ENCODE measurements at regions not wholly inside any gene's neighbourhood (a gene's known extent, or its start where the extent isn't known, plus 50 kb on each side); places are given as distances from the start of the nearest gene placed in this dataset.
A peak's percentile ranks its signal among the peaks of the same experiment; 100 is the strongest.

DNA sequence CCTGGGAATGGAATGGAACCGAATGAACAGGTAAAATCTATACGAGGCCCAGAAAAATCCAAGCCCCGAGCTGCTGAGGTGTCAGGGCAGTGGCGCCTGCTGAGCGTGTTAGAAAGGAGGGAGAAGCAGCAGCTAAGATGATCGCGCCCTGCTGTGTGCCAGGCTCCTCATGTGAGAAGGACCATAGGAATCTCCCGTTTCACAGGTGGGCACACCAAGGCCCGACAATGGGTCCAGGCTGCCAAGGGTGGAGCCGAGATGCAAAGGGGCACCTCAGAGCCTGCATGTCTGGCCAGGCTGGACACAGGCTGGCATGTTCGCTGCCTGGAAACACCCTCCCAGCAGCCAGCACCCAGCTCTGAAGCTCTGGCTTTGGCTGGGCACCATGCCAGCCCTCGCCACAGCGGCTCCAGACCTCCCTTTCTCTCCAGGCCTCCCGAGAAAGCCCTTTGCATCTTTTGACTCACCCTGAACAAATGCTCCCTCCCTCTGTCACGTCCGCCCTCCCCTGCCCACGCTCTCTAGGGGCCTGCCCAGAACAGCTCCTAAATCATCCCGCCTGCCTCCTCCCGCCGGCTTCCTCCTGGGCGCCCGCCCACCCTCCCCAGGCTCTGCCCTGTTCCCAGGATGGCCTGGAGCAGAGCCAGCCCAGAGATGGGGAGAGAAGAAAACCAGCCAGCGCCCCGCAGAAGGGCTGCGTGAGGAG, 217.8 kb upstream of the GSE1 start:
- intact Hi-C loops (cut with micrococcal nuclease) = no loop called here
- DNase-seq (peak; percentile 78), ATAC-seq (peak; percentile 66)

DNA sequence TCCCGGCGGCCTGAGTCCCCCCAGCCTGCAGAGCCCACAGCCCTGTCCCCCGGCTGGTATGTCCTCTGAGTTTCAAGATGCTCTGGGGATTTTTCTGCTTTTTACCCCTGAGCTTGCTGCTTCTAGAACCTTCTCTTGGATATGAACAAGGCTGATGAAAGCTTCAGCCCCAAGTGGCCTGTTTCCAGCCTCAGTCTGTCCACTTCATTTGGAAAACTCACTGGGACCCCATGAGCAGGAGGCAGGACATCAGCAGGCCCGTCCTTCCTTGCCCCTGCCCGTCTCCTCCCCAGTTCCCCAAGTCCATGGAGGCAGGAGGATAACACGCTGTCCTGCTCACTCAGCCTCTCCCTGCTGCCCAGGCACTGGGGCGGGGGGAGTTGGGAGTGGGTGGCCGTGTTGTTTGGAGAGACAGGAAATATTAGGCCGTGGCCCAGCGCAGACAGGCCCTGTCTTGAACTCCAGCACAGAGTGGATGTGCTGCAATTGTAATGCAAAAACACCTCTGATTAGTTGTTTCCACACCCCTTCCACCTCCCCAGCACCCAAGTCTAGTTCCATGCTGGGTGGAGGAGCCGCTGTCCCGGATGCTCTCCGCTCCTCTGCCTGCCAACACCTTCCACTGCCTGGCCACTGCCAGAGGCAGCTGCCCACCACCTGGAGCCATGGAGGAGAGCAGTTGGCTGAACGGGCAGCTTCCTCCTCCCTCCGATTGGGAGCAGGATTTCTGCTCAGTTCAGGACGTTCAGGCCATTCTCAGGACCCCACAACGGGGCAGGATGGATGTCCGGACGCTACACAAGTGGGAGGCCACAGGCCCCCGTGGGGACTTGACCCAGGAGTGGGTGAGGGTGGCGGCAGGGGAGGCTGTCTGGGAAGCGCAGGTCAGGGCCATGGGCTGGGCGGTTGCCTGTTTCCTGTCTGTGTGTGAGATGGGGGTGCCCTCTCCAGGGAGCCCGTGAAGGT, 216.9 kb upstream of the GSE1 start:
- DNase-seq (peak; percentile 52), ATAC-seq (peak; percentile 7)
- intact Hi-C loops (cut with micrococcal nuclease) = no loop called here

DNA sequence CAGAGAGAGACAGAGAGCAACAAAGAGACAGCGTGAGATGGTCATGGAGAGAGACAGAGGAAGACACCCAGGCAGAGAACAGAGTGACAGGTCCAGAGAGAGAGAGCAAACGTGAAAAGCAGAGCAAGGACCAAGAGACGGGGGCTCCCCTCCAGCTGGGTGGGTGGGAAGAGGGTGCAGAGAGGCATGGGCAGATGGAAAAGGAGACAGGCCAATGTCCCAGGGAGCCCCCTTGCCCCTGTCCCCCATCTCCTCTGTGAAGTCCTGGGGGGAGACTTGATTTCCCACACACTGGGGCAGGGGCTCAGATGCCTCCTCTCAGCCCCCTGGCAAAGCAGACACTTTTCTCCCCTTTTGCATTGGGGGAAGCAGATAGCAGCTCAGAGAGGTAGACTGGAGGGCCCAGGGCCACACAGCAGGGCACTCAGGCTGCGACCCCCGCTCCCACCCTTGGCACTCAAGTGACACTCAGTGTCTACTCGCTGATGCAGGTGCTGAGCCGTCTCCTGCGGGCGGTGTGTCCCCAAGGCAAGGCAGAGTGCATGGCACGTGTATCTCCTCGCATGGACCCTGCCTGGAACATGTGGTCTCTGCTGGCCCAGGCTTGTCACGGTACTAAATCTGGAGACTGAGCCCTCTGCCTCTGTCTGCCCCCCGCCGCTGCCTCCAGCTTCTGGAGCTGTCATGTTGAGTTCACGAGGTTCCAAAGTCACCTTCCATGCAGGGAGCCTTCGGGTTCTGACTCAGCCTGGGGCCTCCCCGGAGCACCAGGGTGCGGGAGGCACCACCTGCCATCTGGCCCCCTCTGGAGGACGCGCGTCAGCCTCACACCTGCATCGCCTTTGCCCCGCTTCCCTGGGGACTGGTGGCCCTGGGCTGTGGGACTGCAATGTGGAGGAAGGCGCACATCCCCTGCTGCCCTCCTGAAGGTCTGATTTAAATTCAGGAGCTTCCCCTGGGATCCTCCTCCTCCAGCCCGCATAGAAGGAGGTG, 215.9 kb upstream of the GSE1 start:
- peak; percentile 22 for DNase-seq
- intact Hi-C loops (cut with micrococcal nuclease) = no loop called here
- ATAC-seq = no peak

DNA sequence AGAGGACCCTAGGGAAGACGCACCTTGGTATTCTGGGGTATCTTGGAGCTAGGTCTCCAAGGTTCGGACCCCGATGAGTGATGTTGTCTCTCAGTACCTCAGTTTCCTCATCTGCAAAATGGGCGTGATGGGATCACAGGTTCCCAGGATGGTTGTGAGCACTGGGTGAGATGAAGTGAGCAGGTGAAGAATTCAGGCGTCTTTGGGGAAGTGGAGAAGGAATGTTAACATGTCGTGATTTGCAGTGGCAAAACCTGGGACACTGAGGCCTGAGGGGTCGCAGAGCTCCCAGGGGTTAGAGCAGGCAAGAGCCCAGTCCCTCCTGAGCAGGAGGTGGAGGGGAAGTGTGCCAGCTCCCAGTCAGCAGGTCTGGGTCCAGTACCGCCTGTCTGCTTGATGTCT, 215.1 kb upstream of the GSE1 start:
- intact Hi-C loops (cut with micrococcal nuclease) = no loop called here
- DNase-seq = peak; percentile 14
- ATAC-seq = no peak

DNA sequence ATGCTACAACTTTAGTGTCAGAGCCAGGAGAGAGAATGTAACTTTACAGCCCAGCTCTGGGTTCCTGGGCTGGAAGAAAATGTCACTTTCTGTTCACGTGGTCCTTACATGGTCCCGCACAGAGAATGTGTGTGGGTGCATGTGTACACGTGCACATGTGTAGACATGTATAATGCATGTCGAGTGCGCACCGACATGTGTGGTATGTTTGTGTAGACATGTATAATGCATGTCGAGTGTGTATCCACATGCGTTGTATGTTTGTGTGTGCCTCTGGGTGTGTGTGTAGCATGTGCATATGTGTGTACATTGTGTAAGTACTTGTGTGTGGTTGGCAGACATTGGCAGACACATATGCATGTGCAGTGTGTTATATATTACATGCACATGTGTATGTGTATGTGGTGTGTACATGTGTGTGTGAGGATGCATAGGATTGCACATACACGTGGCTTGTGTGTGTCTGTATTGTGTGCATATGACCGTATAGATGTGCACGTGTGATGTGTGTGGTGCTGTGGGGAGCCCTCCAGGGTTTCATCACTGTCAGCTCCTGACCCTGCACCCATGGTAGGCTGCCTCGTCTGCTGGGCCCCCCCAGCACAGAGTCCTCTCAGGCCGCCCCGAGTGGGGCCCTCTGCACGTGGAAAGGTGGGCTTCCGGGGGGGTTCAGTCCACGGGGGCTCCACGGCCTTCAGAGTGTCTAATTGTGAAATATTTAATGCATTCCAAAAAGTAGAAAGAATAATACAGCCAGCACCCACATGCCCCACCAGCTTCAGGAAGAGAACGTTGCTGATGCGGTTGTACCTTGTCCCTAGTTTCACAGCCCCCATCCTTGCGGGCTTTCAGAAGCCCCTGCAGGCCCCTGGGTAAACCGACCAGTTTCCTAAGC, 214.2 kb upstream of the GSE1 start:
- intact Hi-C loops (cut with micrococcal nuclease) = no loop called here
- ATAC-seq = no peak
- DNase-seq = peak; percentile 7

DNA sequence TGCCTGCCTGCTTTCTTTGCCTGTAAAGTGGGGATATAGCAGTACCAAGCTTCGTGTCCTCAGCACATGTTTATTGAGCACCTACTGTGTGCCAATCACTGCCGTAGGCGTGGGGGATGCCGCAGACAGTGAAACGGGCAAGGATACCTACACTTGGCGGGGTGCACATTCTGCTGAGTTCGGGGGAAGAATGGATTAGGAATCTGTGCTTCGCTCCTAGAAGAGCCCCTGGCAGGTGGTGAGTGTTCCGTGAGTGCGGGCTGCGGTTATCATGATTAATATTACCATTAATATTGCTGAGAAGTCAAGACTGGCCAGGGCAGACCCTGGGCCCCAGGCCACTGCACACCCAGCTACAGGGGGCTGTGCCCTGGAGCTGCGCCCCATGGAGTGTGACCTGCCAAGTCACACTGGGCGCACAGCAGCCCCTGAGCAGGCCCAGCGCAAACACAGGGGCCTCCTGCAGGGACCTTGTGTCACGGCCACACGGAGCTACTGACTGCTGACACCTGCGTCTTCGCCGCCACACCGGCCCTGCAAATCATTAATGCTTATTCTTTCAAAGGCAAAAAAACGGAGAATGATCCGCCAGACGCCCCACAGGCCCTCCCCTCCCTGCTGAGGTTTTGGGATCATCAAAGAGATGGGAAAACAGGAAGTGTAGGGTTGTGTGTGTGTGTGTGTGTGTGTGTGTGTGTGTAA, 213.4 kb upstream of the GSE1 start:
- intact Hi-C loops (cut with micrococcal nuclease) = no loop called here
- ATAC-seq (no peak), DNase-seq (peak; percentile 27)

DNA sequence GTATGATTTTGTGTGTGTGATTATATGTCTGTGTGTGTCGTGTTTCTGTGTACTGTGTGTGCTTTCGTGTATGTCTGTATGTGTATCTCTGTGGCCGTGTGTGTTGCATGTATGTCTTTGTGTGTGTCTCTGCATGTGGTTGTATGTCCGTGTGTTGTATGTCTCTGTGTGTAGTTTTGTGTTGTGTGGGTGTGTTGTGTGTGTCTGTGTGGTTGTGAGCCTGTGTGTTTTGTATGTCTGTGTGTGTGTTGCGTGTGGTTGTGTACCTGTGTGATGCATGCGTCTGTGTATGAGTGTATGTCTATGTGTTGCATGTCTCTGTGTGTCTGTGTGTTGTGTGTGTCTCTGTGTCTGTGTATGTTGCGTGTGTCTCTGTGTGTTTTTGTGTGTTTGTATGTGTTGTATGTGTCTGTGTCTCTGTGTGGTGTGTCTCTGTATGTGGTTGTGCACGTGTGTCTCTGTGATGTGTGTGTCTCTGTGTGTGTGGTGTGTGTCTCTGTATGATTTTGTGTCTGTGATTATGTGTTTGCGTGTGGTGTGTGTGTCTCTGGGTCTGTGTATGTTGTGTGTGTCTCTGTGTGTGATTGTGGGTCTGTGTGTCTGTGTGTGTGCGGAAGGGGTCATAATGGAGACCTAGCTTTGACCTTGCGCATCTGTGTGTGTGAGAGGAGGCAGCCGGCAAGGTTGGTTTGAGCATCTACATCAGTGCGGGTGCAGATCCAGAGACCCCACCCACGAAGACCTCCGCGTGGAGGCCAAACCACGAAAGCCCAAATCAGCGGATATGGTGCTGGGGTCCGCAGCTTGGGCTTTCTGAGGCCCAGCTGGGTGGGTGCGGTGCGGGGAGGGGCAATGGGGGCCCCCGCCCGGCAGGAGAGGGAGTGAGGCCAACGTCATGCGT, 212.6 kb upstream of the GSE1 start:
- intact Hi-C loops (cut with micrococcal nuclease) = no loop called here
- ATAC-seq = no peak
- DNase-seq = peak; percentile 15

DNA sequence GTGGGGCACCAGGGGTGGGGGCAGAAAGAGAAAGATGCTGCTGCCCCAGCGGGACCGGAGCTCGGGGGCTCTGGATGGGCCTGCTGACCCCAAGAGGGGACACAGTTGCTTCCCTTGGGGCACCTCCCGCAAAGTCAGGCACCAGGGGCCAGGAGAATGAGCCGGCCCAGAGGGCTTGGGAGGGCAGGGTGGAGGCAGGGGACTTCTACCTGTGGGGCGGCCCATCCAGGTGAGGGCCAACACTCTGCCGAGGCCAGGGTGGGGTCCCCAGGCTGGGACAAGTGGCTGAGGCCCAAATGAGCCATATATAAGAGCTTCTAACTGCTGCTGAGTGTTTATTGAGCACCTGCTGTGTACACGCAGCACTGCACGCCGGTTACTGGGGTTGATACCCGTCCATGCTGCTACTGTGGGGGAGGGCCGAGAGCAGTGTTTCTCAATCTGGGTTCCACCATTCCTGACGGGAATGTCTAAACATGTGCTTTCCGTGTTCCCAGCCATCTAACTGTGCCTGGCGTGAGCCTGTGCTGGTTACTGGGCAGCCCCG, 211.7 kb upstream of the GSE1 start:
- peak; percentile 15 for DNase-seq
- ATAC-seq = no peak
- intact Hi-C loops (cut with micrococcal nuclease) = no loop called here

DNA sequence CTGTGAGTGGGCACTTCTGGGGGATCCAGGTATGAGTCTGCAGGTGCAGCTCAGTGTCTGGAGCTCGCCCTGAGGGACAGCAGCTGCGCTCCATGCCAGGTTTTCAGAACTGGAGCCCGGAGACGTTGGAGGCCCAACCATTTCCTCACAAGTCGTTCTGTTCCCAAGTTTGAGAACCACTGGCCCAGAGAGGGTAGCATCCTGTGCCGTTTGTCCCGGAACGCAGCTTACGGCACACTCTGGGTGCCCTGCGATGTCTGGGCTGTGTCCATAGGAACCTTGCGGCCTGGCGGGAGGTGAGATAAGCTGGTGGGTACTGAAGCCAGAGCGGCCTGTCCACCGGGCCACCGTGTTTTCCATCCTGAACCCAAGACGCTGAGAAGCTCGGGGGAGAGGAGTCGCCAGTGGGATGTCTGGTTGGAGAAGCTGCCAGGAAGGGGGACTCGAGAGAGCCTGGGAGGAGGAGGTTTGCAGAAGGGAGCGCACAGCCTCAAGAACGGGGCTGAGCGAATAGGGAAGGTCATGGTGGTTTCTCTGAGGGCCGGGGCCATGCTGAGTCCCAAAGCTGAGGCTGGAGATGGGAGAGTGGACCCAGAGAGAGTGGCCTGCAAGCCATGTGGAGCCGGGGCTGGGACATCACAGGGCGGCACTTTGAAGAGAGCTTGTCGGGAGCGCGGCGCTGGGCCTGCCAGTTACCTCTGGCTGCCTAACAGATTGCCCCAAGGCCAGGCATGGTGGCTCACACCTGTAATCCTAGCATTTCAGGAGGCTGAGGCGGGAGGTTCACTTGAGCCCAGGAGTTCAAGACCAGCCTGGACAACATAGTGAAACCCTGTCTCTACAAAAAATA, 211.0 kb upstream of the GSE1 start:
- peak; percentile 29 for DNase-seq
- intact Hi-C loops (cut with micrococcal nuclease) = no loop called here
- no peak for ATAC-seq

DNA sequence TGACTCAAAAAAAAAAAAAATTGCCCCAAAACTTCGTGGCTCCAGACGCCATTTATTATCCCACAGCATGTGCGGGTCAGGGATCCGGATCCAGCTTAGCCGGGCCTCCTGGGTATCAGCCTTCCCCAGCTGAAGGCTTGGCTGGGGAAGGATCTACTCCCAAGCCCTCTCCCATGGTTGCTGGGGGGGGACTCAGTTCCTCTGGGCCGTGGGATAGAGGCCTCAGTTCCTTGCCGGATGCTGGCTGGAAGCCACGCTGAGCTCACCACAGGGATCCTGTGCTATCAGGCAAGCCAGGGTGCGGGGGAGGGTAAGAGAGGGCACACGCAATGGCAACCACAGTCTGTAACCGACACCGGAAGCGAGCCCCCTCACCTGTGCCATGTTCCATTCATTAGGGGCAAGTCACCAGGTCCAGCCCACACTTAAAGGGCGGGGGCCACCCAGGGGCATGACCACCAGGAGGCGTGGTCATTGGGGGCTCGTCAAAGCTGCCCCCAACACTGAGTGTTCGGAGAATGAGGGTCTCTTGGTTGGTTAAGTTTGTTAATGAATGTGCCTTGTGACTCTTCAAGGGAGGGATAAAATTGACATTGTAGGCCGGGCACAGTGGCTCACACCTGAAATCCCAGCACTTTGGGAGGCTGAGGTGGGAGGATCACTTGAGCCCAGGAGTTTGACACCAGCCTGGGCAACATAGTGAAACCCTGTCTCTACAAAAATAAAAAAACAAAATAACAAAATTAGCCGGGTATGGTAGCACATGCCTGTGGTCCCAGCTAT, 210.0 kb upstream of the GSE1 start:
- DNase-seq = peak; percentile 73
- peak; percentile 84 for ATAC-seq
- intact Hi-C loops (cut with micrococcal nuclease) = no loop called here

DNA sequence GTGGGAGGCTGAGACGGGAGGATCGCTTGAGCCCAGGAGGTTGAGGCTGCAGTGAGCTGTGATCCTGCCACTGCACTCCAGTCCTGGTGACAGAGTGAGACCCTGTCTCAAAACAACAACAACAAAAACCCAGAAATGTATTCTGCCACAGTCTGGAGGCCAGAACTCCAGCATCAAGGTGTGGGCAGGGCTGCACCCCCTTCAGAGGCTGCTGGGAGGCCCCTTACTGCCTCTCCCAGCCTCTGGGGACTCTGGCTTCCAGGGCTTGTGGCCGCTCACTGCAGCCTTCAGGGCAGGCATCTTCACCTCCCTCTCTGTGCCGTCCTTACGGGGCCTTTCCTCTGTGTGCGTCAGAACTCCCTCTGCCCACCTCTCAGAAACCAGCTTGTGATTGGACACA, 209.4 kb upstream of the GSE1 start:
- no peak for DNase-seq
- intact Hi-C loops (cut with micrococcal nuclease) = no loop called here

DNA sequence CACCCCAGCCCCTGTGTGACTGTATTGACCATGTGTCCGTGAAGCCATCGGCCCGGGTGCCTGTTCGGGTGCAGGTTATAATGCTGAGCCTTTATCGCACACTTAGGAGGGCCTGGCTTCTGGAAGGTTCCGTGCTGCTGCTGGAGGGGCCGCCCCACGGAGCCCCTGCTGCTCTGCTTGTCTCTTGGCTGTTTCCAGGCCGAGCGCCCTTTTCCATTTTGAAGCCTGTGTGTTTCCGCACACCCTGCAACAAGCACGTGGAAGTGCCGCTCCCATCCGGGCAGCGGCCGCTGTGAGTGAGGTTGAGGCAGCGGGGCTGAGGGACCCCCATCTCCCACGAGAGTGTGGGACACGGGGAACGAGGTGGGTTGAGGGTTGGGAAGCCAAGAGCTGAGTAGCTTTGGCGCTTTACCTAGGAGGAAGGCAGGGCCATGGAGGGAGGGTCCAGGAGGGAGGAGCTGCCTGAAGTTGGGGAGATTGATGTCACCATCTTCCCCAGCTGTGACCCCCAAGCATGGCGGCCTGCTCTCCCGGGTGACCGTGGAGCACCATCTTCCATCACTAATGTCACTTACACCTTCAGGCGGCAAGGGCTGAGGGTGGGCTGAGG, 200.1 kb upstream of the GSE1 start:
- intact Hi-C loops (cut with micrococcal nuclease) = no loop called here
- DNase-seq (no peak), ATAC-seq (no peak)

More for the DNA sequence above, 209.4 kb upstream of the GSE1 start:
- ATAC-seq = no peak

DNA sequence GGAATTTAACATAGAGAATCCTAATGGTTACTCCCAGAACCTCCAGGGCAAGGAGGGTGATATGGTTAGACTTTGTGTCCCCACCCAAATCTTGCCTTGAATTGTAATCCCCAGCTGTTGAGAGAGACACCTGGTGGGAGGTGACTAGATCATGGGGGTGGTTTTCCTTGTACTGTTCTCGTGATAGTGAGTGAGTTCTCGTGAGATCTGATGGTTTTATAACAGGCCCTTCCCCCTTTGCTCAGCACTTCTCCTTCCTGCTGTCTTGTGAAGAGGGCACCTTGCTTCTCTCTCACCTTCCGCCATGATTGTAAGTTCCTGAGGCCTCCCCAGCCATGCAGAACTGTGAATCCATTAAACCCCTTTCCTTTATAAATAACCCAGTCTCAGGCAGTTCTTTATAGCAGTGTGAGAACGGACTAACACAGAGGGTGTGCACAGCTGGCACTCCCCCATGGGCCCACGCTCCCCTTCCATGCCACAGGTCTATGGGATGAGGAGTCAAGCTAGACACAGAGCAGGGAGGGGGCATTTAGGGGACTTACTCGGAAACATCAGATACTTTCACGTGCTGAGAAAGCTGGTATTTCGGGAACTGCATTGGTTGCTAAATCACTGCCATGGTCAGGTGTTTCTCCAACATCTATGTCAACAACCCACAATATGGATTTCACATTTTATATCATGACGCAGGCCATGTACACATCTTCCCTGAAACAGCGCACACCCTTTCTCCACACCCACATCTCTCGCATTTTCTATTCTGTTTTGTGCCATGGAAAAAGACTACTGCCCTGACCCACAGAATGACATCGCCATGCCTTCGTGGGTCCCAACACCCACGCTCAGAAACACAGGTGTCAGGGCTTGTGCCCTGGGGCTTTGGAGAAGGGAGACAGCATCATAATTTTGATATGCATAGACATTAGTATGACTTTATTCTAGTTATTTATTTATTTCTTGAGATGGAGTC, 199.1 kb upstream of the GSE1 start:
- intact Hi-C loops (cut with micrococcal nuclease) = no loop called here
- DNase-seq (no peak), ATAC-seq (no peak)

All from left ventricle myocardium superior (tissue), 1 donor.